Nephron progenitor cell (in vitro differentiated cells): ENCODE measurements at regions not wholly inside any gene's neighbourhood (a gene's known extent, or its start where the extent isn't known, plus 50 kb on each side); places are given as distances from the start of the nearest gene placed in this dataset.

Experiments
- DNase-seq: peaks from one replicate; pipeline ENCODE4 v3.0.0; 2021
- H3K27ac Mint-ChIP-seq: 2 replicates; pipeline ENCODE4 v1.8.0; 2021; ENCODE audit warnings: mild to moderate bottlenecking, moderate library complexity, mixed read lengths
- H3K27me3 Mint-ChIP-seq: 2 replicates; pipeline ENCODE4 v1.8.0; 2021; ENCODE audit warnings: mild to moderate bottlenecking, low read depth, mixed read lengths; ENCODE audit not compliant: poor library complexity
- H3K36me3 Mint-ChIP-seq: 2 replicates; pipeline ENCODE4 v1.8.0; 2021; ENCODE audit warnings: low read depth, mixed read lengths
- H3K4me1 Mint-ChIP-seq: 2 replicates; pipeline ENCODE4 v1.8.0; 2021; ENCODE audit warnings: mixed read lengths
- H3K4me3 Mint-ChIP-seq: 2 replicates; pipeline ENCODE4 v1.8.0; 2021; ENCODE audit warnings: mild to moderate bottlenecking, moderate library complexity, mixed read lengths
- H3K9me3 Mint-ChIP-seq: 2 replicates; pipeline ENCODE4 v1.8.0; 2021; ENCODE audit warnings: mild to moderate bottlenecking, moderate library complexity, mixed read lengths
- TF ChIP-seq, protein P1 (sequence below): fragments of 200-600 bp; sonication (generic); IDR thresholded peaks from 2 replicates; pipeline ENCODE4 v1.5.0; 2021; ENCODE audit warnings: antibody characterized with exemption

DNA sequence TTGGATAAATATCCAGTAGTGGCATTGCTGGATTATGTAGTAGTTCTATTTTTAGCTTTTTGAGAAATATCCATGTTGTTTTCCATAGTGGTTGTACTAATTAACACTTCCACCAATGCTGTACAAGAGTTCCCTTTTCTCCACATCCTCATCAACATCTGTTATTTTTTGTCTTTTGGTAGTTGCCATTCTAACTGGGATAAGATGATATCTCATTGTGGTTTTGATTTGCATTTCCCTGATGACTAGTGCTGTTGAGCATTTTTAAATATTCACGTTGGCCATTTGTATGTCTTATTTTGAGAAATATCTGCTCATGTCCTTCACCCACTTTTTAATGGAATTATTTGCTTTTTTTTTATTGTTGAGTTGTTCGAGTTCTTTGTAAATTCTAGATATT lies 183.9 kb downstream of the PTPRU start:
- H3K4me3 Mint-ChIP-seq, result no peak overlapping the region
- peaks cover 4% of the 10 kb centered on the region for H3K36me3 Mint-ChIP-seq
- peaks cover 12% of the 10 kb centered on the region for H3K27me3 Mint-ChIP-seq
- TF ChIP-seq, protein P1, sequence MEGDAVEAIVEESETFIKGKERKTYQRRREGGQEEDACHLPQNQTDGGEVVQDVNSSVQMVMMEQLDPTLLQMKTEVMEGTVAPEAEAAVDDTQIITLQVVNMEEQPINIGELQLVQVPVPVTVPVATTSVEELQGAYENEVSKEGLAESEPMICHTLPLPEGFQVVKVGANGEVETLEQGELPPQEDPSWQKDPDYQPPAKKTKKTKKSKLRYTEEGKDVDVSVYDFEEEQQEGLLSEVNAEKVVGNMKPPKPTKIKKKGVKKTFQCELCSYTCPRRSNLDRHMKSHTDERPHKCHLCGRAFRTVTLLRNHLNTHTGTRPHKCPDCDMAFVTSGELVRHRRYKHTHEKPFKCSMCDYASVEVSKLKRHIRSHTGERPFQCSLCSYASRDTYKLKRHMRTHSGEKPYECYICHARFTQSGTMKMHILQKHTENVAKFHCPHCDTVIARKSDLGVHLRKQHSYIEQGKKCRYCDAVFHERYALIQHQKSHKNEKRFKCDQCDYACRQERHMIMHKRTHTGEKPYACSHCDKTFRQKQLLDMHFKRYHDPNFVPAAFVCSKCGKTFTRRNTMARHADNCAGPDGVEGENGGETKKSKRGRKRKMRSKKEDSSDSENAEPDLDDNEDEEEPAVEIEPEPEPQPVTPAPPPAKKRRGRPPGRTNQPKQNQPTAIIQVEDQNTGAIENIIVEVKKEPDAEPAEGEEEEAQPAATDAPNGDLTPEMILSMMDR, result no peak
- peaks cover 20% of the 10 kb centered on the region for H3K4me1 Mint-ChIP-seq
- no peak for DNase-seq
- no peak overlapping the region for H3K27ac Mint-ChIP-seq
- peaks cover 18% of the 10 kb centered on the region for H3K9me3 Mint-ChIP-seq

GRCh38 chr1:29417971-29418370 lies 181.6 kb downstream of the PTPRU start:
- H3K9me3 Mint-ChIP-seq, result peaks cover 18% of the 10 kb centered on the region
- peaks cover 11% of the 10 kb centered on the region for H3K27me3 Mint-ChIP-seq
- H3K27ac Mint-ChIP-seq, result no peak overlapping the region
- DNase-seq, result no peak
- no peak overlapping the region for H3K4me3 Mint-ChIP-seq
- H3K36me3 Mint-ChIP-seq, result peaks cover 4% of the 10 kb centered on the region
- TF ChIP-seq, protein P1, result no peak
- H3K4me1 Mint-ChIP-seq, result peaks cover 26% of the 10 kb centered on the region

DNA sequence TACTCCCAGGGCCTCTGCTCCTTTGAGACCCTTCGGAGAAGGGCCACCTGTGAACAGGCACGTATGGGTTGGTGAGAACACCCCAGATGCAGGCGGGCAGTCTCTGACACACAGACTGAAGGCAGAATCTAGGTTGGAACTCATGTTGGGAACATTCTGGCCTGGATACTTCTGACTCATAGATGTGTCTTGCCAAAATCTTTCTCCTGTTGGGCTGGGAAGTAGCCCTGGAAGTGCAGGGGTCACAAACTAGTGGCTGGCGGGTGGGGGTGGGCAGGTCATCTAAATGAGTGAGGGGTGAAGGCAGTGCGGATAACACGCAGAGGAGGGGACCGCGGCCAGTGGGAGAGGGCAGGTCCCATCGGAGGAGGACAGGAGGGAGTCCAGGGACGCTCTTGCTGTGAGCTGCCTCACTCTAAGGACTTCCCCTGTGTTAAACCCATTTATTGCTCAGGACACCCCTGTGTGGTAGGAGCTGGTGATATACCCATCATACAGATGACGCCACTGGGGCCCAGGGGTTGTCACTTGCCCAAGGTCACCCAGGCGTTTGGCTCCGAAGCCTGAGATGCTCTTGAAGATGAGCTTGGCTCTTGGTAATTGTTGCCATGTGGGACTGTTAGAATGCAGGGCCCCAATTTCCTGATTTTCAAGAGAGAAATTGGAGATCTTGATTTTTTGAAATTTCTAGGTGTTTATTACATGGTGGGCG lies 181.0 kb downstream of the PTPRU start:
- DNase-seq, result no peak
- Mint-ChIP-seq H3K9me3 (peaks cover 18% of the 10 kb centered on the region), H3K4me1 (peaks cover 26% of the 10 kb centered on the region), H3K4me3 (no peak overlapping the region), H3K36me3 (peaks cover 4% of the 10 kb centered on the region), H3K27ac (no peak overlapping the region), H3K27me3 (peaks cover 11% of the 10 kb centered on the region)
- TF ChIP-seq, protein P1, result no peak

GRCh38 chr1:29416267-29417146 lies 180.2 kb downstream of the PTPRU start:
- peaks cover 26% of the 10 kb centered on the region for H3K4me1 Mint-ChIP-seq
- H3K36me3 Mint-ChIP-seq, result peaks cover 2% of the 10 kb centered on the region
- TF ChIP-seq, protein P1, result no peak
- DNase-seq, result no peak
- no peak overlapping the region for H3K4me3 Mint-ChIP-seq
- H3K27ac Mint-ChIP-seq, result no peak overlapping the region
- H3K9me3 Mint-ChIP-seq, result peaks cover 12% of the 10 kb centered on the region
- H3K27me3 Mint-ChIP-seq, result peaks cover 8% of the 10 kb centered on the region

GRCh38 chr1:29415861-29416260 lies 179.5 kb downstream of the PTPRU start:
- H3K27me3 Mint-ChIP-seq, result peaks cover 8% of the 10 kb centered on the region
- TF ChIP-seq, protein P1, result no peak
- H3K36me3 Mint-ChIP-seq, result no peaks in the 10 kb centered on the region
- H3K4me1 Mint-ChIP-seq, result peaks cover 26% of the 10 kb centered on the region
- H3K9me3 Mint-ChIP-seq, result peaks cover 7% of the 10 kb centered on the region
- DNase-seq, result no peak
- no peak overlapping the region for H3K27ac Mint-ChIP-seq
- no peak overlapping the region for H3K4me3 Mint-ChIP-seq
